Cardiac fibroblast (primary cell): ENCODE measurements at regions not wholly inside any gene's neighbourhood (a gene's known extent, or its start where the extent isn't known, plus 50 kb on each side); places are given as distances from the start of the nearest gene placed in this dataset.

Experiments used
- DNase-seq, 2 donors: peaks; one replicate each; pipeline versions ENCODE4 v3.0.0 to v3.0.0-alpha.2; 2010; ENCODE audit warnings: low read depth in 2 of 2
- H3K4me3 ChIP-seq, 2 donors: replicated peaks in 1 of 2; 1 replicate in 1 of 2; 2 replicates in 1 of 2; pipeline ENCODE4 v1.5.1; 2011; ENCODE audit warnings: low read depth in 2 of 2, low read length in 2 of 2, mild to moderate bottlenecking in 2 of 2, moderate library complexity in 1 of 2
- CTCF ChIP-seq: IDR thresholded peaks from one replicate; pipeline ENCODE4 v1.5.1; 2011; ENCODE audit warnings: low read depth, mild to moderate bottlenecking, low read length, inconsistent platforms

GRCh38 chr1:55355549-55355948, 140.4 kb upstream of the USP24 start:
- no peak for TF ChIP-seq CTCF
- H3K4me3 ChIP-seq, result no peak overlapping the region
- no peak for DNase-seq

- no peak for TF ChIP-seq CTCF
- H3K4me3 ChIP-seq, result no peak overlapping the region
- DNase-seq, result no peak
Measured at GRCh38 chr1:55353707-55354620, 138.8 kb upstream of the USP24 start.

GRCh38 chr1:55352811-55353180, 137.6 kb upstream of the USP24 start:
- DNase-seq, result no peak
- H3K4me3 ChIP-seq, result no peak overlapping the region
- TF ChIP-seq CTCF, result no peak

GRCh38 chr1:55352080-55352810, 137.1 kb upstream of the USP24 start:
- TF ChIP-seq CTCF, result no peak
- no peak for DNase-seq
- no peak overlapping the region for H3K4me3 ChIP-seq

GRCh38 chr1:55348356-55348755, 133.2 kb upstream of the USP24 start:
- no peak for DNase-seq
- TF ChIP-seq CTCF, result no peak
- H3K4me3 ChIP-seq, result no peak overlapping the region

GRCh38 chr1:55347866-55348265, 132.7 kb upstream of the USP24 start:
- TF ChIP-seq CTCF, result no peak
- peak in 1 of 2 donors; percentile 20 for DNase-seq
- H3K4me3 ChIP-seq, result no peak overlapping the region
